HepG2 (cell line): ENCODE measurements at regions not wholly inside any gene's neighbourhood (a gene's known extent, or its start where the extent isn't known, plus 50 kb on each side); places are given as distances from the start of the nearest gene placed in this dataset.

Source experiments
- CBX5 ChIP-seq: sonication (generic); formaldehyde crosslinking; IDR thresholded peaks from 2 replicates; pipeline ENCODE4 v1.4.0; 2020; ENCODE audit warnings: missing genetic modification reagents, borderline replicate concordance
- RCOR2 ChIP-seq: IDR thresholded peaks from 2 replicates; pipeline ENCODE4 v1.6.1; 2016; ENCODE audit warnings: missing biosample characterization, missing genetic modification reagents
- YY1 ChIP-seq: IDR thresholded peaks from 2 replicates; pipeline ENCODE4 v1.6.1; 2011; ENCODE audit warnings: low read length, low read depth, moderate library complexity, mild to moderate bottlenecking; ENCODE audit not compliant: insufficient read depth, insufficient replicate concordance
- TF ChIP-seq, protein P1 (sequence below): IDR thresholded peaks from 2 replicates; pipeline ENCODE4 v1.6.1; 2016

DNA sequence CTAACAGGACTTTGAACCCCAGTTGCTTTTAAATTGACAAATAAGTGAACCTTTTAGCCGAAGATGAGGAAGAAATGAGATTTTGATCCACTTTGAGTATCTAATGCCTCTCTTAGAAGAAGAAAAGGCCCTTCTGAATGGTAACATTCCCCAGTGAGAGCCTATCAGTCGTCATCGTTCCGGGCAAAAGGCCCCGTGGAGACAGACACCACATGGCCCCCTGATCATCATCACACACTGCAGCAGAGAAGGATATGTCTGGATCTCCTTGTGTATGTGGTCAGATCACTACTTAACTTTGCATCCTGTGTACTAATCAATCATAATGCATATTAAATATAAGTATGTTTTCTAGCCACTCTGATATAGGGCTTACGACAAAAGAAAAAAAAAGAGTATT, 87.3 kb upstream of the SMYD2 start:
- TF ChIP-seq CBX5 (no peak), YY1 (no peak), RCOR2 (CRISPR knock-in tag) (no peak)
- TF ChIP-seq, protein P1, sequence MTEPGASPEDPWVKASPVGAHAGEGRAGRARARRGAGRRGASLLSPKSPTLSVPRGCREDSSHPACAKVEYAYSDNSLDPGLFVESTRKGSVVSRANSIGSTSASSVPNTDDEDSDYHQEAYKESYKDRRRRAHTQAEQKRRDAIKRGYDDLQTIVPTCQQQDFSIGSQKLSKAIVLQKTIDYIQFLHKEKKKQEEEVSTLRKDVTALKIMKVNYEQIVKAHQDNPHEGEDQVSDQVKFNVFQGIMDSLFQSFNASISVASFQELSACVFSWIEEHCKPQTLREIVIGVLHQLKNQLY (CRISPR knock-in tag): no peak
